ENCODE measurements at regions not wholly inside any gene's neighbourhood (a gene's known extent, or its start where the extent isn't known, plus 50 kb on each side); places are given as distances from the start of the nearest gene placed in this dataset.
"Not testable (repeated sequence)": the region's sequence is repeated elsewhere in the genome, so short reads cannot be mapped to it uniquely, and the experiment has no call there.

- no peak for DNase-seq
Observed at GRCh38 chr4:148735432-148736155, 293.4 kb upstream of the NR3C2 start.

DNA sequence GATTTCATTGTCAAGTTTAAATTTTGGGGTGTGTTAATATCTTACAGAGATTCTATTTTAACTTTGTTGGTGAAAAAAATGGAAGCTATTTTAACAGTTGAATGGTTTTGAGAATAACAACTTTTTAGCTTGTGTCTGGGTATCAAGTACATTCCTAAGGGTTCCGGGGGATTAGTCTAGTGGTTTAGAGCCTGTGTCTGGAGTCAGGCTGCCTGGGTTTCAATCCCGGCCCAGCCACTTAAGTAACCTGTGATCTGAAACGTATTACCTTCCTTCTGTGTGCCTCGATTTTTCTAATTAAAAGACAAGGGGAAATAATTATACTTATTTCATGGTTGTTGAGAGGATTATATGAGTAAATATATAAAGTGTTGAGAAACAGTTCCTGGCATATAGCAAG lies 288.6 kb upstream of the NR3C2 start:
- DNase-seq, result no peak

- DNase-seq, result no peak
Observed at GRCh38 chr4:148730082-148730640, 287.9 kb upstream of the NR3C2 start.

DNA sequence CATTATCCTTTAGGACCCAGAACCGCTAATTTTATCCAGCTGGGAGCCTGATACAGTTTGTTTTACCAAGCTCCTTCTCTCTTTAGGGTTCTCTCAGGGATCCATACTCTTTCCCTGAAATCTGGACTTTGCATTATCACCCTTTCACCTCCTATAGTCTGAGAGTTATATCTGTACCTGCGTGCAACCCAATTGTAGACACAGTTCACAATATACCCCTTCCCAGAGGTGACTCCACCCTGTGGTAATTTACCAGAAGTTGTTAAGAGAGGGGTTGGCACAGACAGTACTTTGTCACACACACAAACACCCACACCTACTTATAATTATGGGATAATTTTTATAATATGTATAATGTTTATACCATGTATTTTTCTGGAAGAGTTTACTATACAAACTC lies 275.8 kb upstream of the NR3C2 start:
- DNase-seq, result no peak

- no peak for DNase-seq
Observed at GRCh38 chr4:148716431-148717052, 274.3 kb upstream of the NR3C2 start.

DNA sequence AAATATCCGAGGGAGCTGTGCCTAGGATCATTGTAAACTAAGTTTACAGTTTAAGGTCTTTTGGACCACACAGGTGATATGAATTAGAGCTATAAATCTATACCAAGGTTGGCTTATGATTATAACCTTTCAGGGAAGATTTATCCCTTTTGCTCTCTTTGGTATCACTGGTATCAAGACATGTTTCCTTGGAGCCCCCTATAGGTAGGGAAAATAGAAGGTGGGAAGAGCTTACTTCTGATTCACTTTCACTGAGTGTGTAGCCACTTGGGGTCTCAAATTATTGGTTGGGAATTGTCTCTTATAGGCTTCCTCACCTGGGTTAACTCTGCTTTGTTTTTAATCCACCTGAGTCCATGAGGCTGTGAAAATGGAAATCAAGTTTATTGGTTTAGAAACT lies 262.1 kb upstream of the NR3C2 start:
- DNase-seq, result no peak

DNA sequence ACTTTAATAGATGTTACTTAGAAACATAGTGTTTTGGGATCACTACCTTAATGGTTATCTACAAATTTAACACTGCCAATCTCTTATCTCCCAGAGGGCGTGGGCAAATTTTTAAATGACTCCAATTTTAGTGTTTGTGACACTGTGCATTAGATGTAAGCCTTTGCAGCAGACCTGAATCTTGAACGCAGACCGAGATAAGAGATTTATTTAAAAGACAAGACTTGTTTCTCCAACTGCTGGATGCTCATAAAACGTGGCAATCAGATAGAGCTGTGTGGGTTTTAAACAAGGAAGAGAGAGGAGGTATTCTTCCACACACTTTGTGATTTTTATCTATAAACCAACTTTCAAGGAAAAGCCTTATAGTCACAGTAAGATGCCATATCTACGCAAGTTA lies 252.5 kb upstream of the NR3C2 start:
- DNase-seq, result no peak

- DNase-seq, result no peak
Observed at GRCh38 chr4:148693913-148694649, 251.9 kb upstream of the NR3C2 start.

- no peak for DNase-seq
Observed at GRCh38 chr4:148692242-148692641, 250.0 kb upstream of the NR3C2 start.

DNA sequence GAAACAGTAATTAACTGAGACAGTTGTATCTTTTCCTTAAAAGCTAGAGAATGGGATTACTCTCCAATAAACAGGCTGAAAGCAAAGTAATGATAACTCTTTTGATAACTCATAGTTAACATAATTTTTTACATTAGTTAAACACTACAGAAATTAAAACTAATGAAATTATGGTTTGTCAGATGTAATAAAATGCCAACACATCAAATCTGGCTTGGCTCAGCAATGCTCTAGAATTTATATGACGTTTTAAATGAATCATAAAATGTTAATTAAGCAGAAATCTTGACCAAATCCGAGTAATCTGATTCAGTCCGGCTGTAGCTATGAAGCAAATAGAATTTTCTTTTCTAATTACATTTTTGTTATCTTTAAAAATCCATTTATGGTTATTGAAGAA lies 244.2 kb upstream of the NR3C2 start:
- DNase-seq, result no peak

- DNase-seq, result no peak
Observed at GRCh38 chr4:148684638-148685037, 242.4 kb upstream of the NR3C2 start.

DNA sequence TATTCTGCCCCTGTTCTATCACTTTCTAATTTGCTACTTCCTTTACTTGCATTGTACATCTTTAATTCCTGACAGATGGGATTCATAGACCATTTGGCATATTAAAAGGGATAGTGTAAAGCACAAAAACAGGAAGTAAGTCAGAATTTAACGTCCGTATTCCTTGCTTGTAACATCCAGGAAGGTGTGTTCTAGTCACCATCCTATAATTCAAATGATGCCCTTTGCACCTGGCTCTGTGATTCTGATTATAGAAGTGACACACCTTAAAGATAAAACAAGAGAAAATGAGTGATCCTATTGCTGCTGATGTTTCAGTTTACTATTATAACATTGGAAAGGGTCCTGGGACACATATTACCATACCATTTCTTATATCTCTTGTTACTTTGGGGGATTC lies 238.7 kb upstream of the NR3C2 start:
- no peak for DNase-seq

DNA sequence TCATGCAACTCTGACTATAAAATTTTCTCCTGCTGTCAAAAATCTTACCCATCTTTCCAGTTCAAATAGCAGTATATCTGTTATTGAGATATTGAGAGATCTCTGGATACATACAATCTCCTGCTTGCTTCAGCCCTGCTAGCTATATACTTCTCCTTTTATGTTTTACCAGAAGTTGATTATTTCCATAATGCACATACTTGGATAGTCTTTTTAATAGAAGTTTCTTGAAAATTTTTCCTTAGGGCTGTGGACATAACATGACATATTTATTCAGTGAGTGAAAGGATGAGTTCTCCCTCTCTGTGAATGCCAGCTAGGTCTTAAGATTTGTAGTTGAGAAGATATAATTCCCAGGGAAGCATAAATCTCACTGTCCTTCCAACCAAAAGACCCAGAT lies 234.1 kb upstream of the NR3C2 start:
- DNase-seq, result no peak

DNA sequence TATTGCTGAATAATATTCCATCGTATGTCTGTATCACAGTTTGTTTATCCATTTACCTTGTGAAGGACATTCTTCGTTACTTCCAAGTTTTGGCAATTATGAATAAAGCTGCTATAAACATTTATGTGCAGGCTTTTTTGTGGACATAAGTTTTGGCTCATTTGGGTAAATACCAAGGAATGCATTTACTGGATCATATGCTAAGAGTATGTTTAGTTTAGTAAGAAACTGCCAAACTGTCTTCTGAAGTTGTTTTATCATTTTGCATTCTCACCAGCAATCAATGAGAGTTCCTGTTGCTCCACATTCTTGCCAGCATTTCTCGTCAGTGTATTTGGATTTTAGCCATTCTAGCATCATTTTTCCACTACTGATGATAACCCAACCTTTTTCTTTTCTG lies 232.7 kb upstream of the NR3C2 start:
- no peak for DNase-seq

- no peak for DNase-seq
Observed at GRCh38 chr4:148664636-148665035, 222.4 kb upstream of the NR3C2 start.

GRCh38 chr4:148654131-148654530 lies 211.9 kb upstream of the NR3C2 start:
- DNase-seq, result no peak

- DNase-seq, result no peak
Observed at GRCh38 chr4:148653681-148654080, 211.5 kb upstream of the NR3C2 start.

- no peak for DNase-seq
Observed at GRCh38 chr4:148651991-148652390, 209.8 kb upstream of the NR3C2 start.

DNA sequence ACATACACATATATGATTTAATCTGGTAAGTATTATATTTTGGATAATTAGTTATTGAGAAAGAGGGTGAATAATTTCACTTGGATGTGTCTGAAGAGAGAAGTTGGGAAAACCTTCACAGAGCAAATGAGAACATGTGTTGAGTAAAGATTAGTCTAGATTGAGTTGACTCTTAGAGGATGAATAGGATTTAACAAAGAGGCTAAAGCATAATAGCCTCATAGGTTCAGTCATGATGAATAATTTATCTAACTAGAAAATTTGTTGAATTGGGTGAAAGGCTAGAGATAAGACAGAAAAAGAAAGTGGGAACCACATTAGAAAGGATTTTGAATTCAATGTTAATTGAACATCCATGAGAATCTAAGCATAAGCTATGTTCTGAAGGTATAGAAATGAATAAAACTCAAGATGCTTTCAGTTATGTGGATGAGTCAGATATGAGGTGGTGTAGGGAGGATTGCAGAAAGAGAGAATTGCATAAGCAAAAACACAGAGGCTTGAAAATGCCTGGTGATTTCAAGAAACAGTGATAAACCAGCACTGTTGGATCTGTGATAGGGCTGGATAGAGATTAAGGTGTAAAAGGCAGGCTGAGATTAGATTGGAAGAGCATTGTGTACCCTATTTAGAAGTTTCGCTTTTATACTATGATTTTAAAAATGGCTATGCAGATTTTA lies 207.6 kb upstream of the NR3C2 start:
- DNase-seq, result no peak

DNA sequence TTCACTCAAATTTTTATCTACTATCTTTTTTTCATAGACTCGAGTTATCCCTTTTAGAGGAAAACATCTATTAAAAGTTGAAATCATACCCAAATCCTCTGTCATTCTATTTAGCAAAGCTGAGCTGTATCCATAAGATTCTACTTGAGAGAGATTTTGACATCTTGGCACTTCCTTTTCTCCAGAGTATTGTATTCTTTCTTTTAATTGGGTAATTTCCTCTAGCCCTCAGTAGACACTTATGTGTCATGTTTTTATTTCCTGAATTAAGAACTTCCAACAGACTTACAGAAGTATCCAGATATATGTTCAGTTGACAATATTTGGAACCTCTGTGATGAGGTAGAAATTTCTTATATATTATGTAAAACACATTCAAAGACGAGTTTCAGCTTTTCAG lies 201.6 kb upstream of the NR3C2 start:
- no peak for DNase-seq

- DNase-seq, result no peak
Observed at GRCh38 chr4:148642907-148643306, 200.7 kb upstream of the NR3C2 start.

GRCh38 chr4:148638079-148638478 lies 195.9 kb upstream of the NR3C2 start:
- not testable (repeated sequence) for DNase-seq

- not testable (repeated sequence) for DNase-seq
Observed at GRCh38 chr4:148637453-148637852, 195.2 kb upstream of the NR3C2 start.

All from GF-D8 (cell line).